ENCODE measurements at regions not wholly inside any gene's neighbourhood (a gene's known extent, or its start where the extent isn't known, plus 50 kb on each side); places are given as distances from the start of the nearest gene placed in this dataset.
A peak's percentile ranks its signal among the peaks of the same experiment; 100 is the strongest.
"Not testable (repeated sequence)": the region's sequence is repeated elsewhere in the genome, so short reads cannot be mapped to it uniquely, and the experiment has no call there.

DNA sequence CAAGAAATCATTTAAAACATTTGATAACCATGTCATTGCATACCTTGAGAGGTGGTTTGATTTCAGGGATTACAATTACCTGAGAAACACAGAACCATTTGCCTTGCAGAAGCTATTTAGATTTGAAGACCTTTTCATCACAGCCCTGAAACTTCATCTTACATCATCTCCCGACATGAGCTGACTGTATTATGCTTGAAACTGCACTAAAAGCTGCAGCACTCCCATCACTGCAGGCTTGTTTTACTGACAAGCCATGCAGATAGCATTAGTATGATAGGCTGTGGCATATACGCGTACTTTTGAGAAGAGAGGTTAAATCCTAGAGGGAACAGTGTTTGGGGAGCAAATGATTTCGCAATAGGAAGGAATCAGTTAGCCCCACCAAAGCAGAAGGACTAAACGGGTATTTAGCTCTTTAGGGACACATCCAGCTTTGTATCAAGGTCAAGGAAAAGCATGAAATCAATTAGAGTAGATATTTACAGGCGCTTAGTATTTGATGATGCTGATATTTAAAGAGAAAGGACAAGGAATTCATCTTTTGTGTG, 133.2 kb upstream of the DIAPH2 start:
- no peak overlapping the region for H3K4me3 ChIP-seq (ENCODE audit: low read depth, low read length)
- DNase-seq (ENCODE audit: low read depth) = no peak
- TF ChIP-seq, protein P1, sequence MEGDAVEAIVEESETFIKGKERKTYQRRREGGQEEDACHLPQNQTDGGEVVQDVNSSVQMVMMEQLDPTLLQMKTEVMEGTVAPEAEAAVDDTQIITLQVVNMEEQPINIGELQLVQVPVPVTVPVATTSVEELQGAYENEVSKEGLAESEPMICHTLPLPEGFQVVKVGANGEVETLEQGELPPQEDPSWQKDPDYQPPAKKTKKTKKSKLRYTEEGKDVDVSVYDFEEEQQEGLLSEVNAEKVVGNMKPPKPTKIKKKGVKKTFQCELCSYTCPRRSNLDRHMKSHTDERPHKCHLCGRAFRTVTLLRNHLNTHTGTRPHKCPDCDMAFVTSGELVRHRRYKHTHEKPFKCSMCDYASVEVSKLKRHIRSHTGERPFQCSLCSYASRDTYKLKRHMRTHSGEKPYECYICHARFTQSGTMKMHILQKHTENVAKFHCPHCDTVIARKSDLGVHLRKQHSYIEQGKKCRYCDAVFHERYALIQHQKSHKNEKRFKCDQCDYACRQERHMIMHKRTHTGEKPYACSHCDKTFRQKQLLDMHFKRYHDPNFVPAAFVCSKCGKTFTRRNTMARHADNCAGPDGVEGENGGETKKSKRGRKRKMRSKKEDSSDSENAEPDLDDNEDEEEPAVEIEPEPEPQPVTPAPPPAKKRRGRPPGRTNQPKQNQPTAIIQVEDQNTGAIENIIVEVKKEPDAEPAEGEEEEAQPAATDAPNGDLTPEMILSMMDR (conservative IDR thresholded peaks at IDR 0.05; ENCODE audit: low read depth, low read length) = no peak

DNA sequence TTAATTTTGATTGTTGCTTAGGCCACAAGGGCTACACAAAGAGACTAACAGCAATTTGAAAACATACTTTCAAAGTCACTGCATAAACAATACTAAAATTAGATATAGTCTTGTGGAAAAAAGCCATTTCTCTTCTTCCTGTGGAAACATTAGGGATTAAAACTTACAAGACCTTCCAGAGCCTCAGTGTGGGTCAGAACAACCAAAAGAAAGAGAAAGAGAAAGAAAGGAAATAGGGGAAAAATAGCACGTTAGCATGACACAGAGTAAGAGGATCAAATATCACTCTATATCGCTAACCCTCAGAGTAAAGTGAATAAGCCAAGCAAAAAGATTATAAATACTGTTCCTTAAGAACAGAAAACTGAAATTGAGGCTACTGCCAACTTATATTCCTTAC, 127.8 kb upstream of the DIAPH2 start:
- H3K4me3 ChIP-seq (ENCODE audit: low read depth, low read length) = no peak overlapping the region
- no peak for DNase-seq (ENCODE audit: low read depth)
- TF ChIP-seq, protein P1 (conservative IDR thresholded peaks at IDR 0.05; ENCODE audit: low read depth, low read length) = no peak

DNA sequence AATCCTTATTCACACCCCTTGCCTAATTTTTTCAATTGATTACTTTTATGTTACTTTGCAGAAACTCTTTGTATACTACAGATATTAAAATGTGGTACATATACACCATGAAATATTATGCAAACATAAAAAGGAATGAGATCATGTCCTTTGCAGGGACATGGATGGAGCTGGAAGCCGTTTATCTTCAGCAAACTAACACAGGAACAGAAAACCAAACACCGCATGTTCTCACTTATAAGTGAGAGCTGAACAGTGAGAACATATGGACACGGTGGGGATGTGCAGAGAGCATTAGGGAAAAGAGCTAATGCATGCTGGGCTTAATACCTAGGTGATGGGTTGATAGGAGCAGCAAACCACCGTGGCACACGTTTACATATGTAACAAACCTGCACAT, 123.5 kb upstream of the DIAPH2 start:
- not testable (repeated sequence) for H3K4me3 ChIP-seq (ENCODE audit: low read depth, low read length); DNase-seq (ENCODE audit: low read depth)

DNA sequence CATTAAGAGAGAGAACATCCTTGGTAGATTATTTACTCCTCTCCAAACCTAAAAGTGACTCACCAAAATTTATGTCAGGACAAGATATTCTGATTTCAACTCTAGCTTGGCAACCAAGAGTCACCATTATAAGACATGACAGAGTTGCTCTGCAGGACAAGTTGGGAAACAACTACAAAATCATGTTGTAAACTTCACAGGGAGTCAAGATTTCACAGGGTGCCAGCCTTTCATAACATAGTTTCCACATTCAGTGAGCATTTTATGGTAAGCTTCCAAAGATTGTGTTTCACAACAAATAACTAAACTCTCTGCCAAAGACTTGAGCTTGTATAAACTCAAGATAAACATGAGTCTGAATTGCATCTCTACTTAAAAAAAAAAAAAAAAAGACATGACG, 121.0 kb upstream of the DIAPH2 start:
- DNase-seq (ENCODE audit: low read depth) = peak; percentile 4
- TF ChIP-seq, protein P1 (conservative IDR thresholded peaks at IDR 0.05; ENCODE audit: low read depth, low read length) = no peak
- H3K4me3 ChIP-seq (ENCODE audit: low read depth, low read length) = no peak overlapping the region

DNA sequence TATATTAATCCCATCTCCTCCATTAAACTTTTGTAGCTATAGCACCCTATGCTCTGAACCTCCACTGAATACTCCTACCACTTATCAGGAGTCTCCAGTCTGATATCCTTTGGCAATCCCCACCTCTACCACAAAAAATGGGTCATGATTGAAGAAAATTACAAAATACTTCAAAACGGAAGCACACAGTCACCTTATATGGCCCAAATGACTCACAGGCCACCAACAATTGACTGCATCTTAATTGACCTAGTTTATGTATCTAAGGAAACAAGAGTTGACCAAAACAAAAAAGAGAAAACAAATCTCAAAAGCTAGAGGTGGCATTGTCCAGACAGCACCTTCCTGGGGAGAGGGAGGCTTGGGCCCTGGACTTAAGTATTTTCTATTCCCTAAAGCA, 120.0 kb upstream of the DIAPH2 start:
- TF ChIP-seq, protein P1 (conservative IDR thresholded peaks at IDR 0.05; ENCODE audit: low read depth, low read length) = no peak
- no peak overlapping the region for H3K4me3 ChIP-seq (ENCODE audit: low read depth, low read length)
- DNase-seq (ENCODE audit: low read depth) = no peak

DNA sequence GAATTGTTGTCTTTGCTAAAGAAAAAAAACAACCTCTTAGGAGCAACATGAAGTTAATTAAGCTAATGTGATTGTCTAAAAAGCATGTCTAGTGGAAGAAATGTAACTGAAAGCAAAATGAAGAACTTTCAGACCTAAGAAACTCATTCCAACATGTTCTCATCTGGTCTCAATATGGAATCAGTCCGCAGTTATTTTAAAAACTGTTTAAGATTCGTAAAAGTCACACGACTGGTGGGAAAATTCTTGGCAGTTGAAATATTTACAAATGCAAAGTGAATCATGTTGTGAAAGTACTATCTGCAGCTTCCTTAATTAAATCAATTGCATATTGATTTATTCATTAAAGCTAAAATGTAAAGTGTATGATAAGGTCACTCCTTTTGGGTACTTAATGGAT, 117.8 kb upstream of the DIAPH2 start:
- TF ChIP-seq, protein P1 (conservative IDR thresholded peaks at IDR 0.05; ENCODE audit: low read depth, low read length) = no peak
- DNase-seq (ENCODE audit: low read depth) = no peak
- no peak overlapping the region for H3K4me3 ChIP-seq (ENCODE audit: low read depth, low read length)

DNA sequence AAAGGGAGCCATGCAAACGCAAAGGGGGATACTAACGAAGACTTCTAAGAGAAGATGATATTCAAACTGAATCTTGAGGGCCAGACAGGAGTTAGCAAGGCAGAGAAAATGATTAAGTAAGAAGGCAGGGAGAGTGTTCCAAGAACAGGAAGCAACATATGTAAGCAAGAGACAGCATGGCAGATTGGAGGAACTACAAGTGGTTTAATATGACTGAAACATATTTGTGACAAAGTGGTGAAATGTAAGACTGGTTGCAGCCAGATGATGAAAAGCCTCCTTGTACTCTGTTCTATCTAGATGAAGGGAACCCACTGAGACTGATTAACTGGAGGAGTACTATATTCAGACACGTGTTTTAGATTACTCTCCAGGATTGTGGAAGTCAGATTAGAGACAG, 116.6 kb upstream of the DIAPH2 start:
- no peak overlapping the region for H3K4me3 ChIP-seq (ENCODE audit: low read depth, low read length)
- no peak for DNase-seq (ENCODE audit: low read depth)
- TF ChIP-seq, protein P1 (conservative IDR thresholded peaks at IDR 0.05; ENCODE audit: low read depth, low read length) = no peak
